H1 (cell line): ENCODE measurements at regions not wholly inside any gene's neighbourhood (a gene's known extent, or its start where the extent isn't known, plus 50 kb on each side); places are given as distances from the start of the nearest gene placed in this dataset.

Experiments
- CTCF ChIA-PET: fragments of 300-600 bp; sonication (Branson Sonifier 250); formaldehyde crosslinking; loops from one replicate; lab custom pipeline; 2021; ENCODE audit not compliant: partially characterized antibody; lab: Charles Lee
- POLR2A ChIA-PET: fragments of 300-600 bp; sonication (Branson Sonifier 250); formaldehyde crosslinking; loops from one replicate; lab custom pipeline; 2021; ENCODE audit warnings: inconsistent platforms; ENCODE audit not compliant: partially characterized antibody; lab: Charles Lee
- DNase-seq, 2 experiments: peaks; one replicate each; pipeline versions ENCODE4 v3.0.0 to v3.0.0-alpha.2; 2010 to 2022; ENCODE audit warnings: low spot score in 2 of 2, low read depth in 1 of 2, mixed read lengths in 1 of 2
- FAIRE-seq: peaks from 2 replicates; lab custom pipeline; 2011; peaks lifted over from hg19 to GRCh38; lab: Jason Lieb, UNC
- H2AFZ ChIP-seq: 2 replicates; pipeline ENCODE4 v1.8.1; 2012; ENCODE audit warnings: low read length, inconsistent platforms
- H2AK5ac ChIP-seq: 2 replicates; pipeline ENCODE4 v1.6.1; 2013; ENCODE audit warnings: low read depth, low read length
- H2BK120ac ChIP-seq: replicated peaks from 2 replicates; pipeline ENCODE3; 2013; ENCODE audit warnings: low read depth, low read length, inconsistent platforms
- H2BK12ac ChIP-seq: 2 replicates; pipeline ENCODE4 v1.6.1; 2013; ENCODE audit warnings: low read depth, low read length
- H2BK15ac ChIP-seq: 2 replicates; pipeline ENCODE4 v1.6.1; 2013; ENCODE audit warnings: low read length
- H2BK20ac ChIP-seq: 2 replicates; pipeline ENCODE4 v1.6.1; 2013; ENCODE audit warnings: low read length
- H2BK5ac ChIP-seq: 2 replicates; pipeline ENCODE4 v1.6.1; 2013; ENCODE audit warnings: low read depth, low read length
- H3K14ac ChIP-seq: 2 replicates; pipeline ENCODE4 v1.6.1; 2013; ENCODE audit warnings: inconsistent platforms; ENCODE audit not compliant: insufficient read length
- H3K18ac ChIP-seq: 2 replicates; pipeline ENCODE4 v1.6.1; 2013; ENCODE audit warnings: low read length; ENCODE audit errors: extremely low read depth
- H3K23ac ChIP-seq: 2 replicates; pipeline ENCODE4 v1.6.1; 2013; ENCODE audit warnings: inconsistent platforms; ENCODE audit not compliant: insufficient read length
- H3K23me2 ChIP-seq: 2 replicates; pipeline ENCODE4 v1.6.1; 2013; ENCODE audit warnings: low read depth, low read length
- H3K27ac ChIP-seq: 2 replicates; pipeline ENCODE4 v1.6.1; 2011; ENCODE audit warnings: low read depth, low read length, inconsistent platforms
- H3K27me3 ChIP-seq, 4 experiments: replicated peaks in 1 of 4; 1 replicate in 1 of 4; 2 replicates in 3 of 4; pipeline versions ENCODE4 v1.6.1 to v1.8.1; 2011 to 2013; ENCODE audit warnings: low read length in 3 of 4, mild to moderate bottlenecking in 3 of 4, inconsistent platforms in 2 of 4, mixed read lengths in 2 of 4, moderate library complexity in 1 of 4; ENCODE audit not compliant: control insufficient read depth in 3 of 4, insufficient read depth in 3 of 4; ENCODE audit errors: extremely low read depth in 1 of 4
- H3K36me3 ChIP-seq, 4 experiments: 2 replicates each; pipeline versions ENCODE4 v1.6.1 to v1.8.1; 2011 to 2013; ENCODE audit warnings: mild to moderate bottlenecking in 4 of 4, low read length in 3 of 4, moderate library complexity in 2 of 4, control low read depth in 1 of 4, inconsistent platforms in 1 of 4; ENCODE audit not compliant: insufficient read depth in 4 of 4, control insufficient read depth in 2 of 4
- H3K4ac ChIP-seq: replicated peaks from 2 replicates; pipeline ENCODE3; 2013; ENCODE audit warnings: low read length, low read depth, mixed read lengths, inconsistent platforms; ENCODE audit not compliant: insufficient read length
- H3K4me1 ChIP-seq, 4 experiments: replicated peaks in 1 of 4; 1 replicate in 1 of 4; 2 replicates in 3 of 4; pipeline versions ENCODE4 v1.6.1 to v1.8.1; 2011 to 2013; ENCODE audit warnings: low read length in 3 of 4, inconsistent platforms in 2 of 4, mixed read lengths in 1 of 4; ENCODE audit not compliant: insufficient read depth in 4 of 4, control insufficient read depth in 3 of 4
- H3K4me2 ChIP-seq, 2 experiments: 2 replicates each; pipeline versions ENCODE4 v1.6.1 to v1.8.1; 2011 to 2013; ENCODE audit warnings: low read depth in 2 of 2, low read length in 2 of 2, control low read depth in 1 of 2, inconsistent platforms in 1 of 2, mild to moderate bottlenecking in 1 of 2; ENCODE audit not compliant: insufficient read depth in 1 of 2
- H3K4me3 ChIP-seq, 4 experiments: fragments of 200-600, 300-600 bp in 1 of 4; sonication (generic), shearing (Covaris generic), sonication (Bioruptor Twin) in 1 of 4; 2 replicates each; pipeline versions ENCODE4 v1.5.1 to v1.8.1; 2011 to 2016; ENCODE audit warnings: low read length in 4 of 4, low read depth in 3 of 4, control low read depth in 2 of 4, inconsistent platforms in 2 of 4, mild to moderate bottlenecking in 2 of 4, mixed read lengths in 1 of 4, moderate library complexity in 1 of 4; ENCODE audit not compliant: insufficient read depth in 2 of 4; ENCODE audit errors: extremely low read depth in 1 of 4
- H3K56ac ChIP-seq: replicated peaks from 2 replicates; pipeline ENCODE3; 2013; ENCODE audit warnings: low read depth, mild to moderate bottlenecking, mixed read lengths, low read length, inconsistent platforms; ENCODE audit not compliant: insufficient read length
- H3K79me1 ChIP-seq: 2 replicates; pipeline ENCODE4 v1.6.1; 2013; ENCODE audit warnings: low read depth, low read length, control low read depth
- H3K79me2 ChIP-seq, 2 experiments: 2 replicates each; pipeline versions ENCODE4 v1.6.1 to v1.8.1; 2012 to 2013; ENCODE audit warnings: low read length in 2 of 2, mild to moderate bottlenecking in 2 of 2, inconsistent platforms in 1 of 2; ENCODE audit not compliant: insufficient read depth in 2 of 2, control insufficient read depth in 1 of 2
- H3K9ac ChIP-seq, 4 experiments: replicated peaks in 1 of 4; 1 replicate in 1 of 4; 2 replicates in 3 of 4; pipeline versions ENCODE4 v1.6.1 to v1.8.1; 2011 to 2013; ENCODE audit warnings: low read depth in 3 of 4, low read length in 3 of 4, control low read depth in 2 of 4, mild to moderate bottlenecking in 2 of 4, moderate library complexity in 2 of 4, inconsistent platforms in 1 of 4; ENCODE audit errors: extremely low read depth in 1 of 4
- H3K9me3 ChIP-seq, 2 experiments: 2 replicates each; pipeline versions ENCODE4 v1.6.1 to v1.8.1; 2012 to 2013; ENCODE audit warnings: mild to moderate bottlenecking in 2 of 2, moderate library complexity in 2 of 2, control low read depth in 1 of 2, inconsistent platforms in 1 of 2, low read depth in 1 of 2, low read length in 1 of 2, mixed read lengths in 1 of 2; ENCODE audit not compliant: insufficient read depth in 2 of 2
- H4K20me1 ChIP-seq, 2 experiments: replicated peaks in 1 of 2; 2 replicates each; pipeline versions ENCODE3 to v1.8.1; 2011 to 2013; ENCODE audit warnings: inconsistent platforms in 2 of 2, low read length in 2 of 2, mild to moderate bottlenecking in 1 of 2; ENCODE audit not compliant: insufficient read depth in 2 of 2, control insufficient read depth in 1 of 2
- H4K5ac ChIP-seq: 2 replicates; pipeline ENCODE4 v1.6.1; 2013; ENCODE audit warnings: low read length, low read depth, mixed read lengths, inconsistent platforms; ENCODE audit not compliant: insufficient read length
- H4K8ac ChIP-seq: 2 replicates; pipeline ENCODE4 v1.8.0; 2013; ENCODE audit warnings: mild to moderate bottlenecking, moderate library complexity, low read length, inconsistent platforms; ENCODE audit not compliant: insufficient read depth; ENCODE audit errors: extremely low read depth
- H4K91ac ChIP-seq: replicated peaks from 2 replicates; pipeline ENCODE3; 2013; ENCODE audit warnings: low read length, mixed read lengths, inconsistent platforms; ENCODE audit not compliant: insufficient read length
- CBX5 ChIP-seq: fragments of 300-800, 300-1000 bp; sonication (generic); IDR thresholded peaks from 2 replicates; pipeline ENCODE4 v1.7.1; 2016; ENCODE audit warnings: antibody characterized with exemption, low read length, low read depth
- CEBPB ChIP-seq: IDR thresholded peaks from 2 replicates; pipeline ENCODE4 v1.6.1; 2012; ENCODE audit warnings: low read depth, low read length
- CHD1 ChIP-seq: IDR thresholded peaks from 2 replicates; pipeline ENCODE4 v1.6.1; 2012; ENCODE audit warnings: low read depth, low read length, improper control_type of control experiment
- EP300 ChIP-seq, 2 experiments: IDR thresholded peaks; 1 replicate in 1 of 2; 2 replicates in 1 of 2; pipeline ENCODE4 v1.6.1; 2011 to 2012; ENCODE audit warnings: low read depth in 2 of 2, low read length in 2 of 2, mild to moderate bottlenecking in 2 of 2, borderline replicate concordance in 1 of 2, inconsistent platforms in 1 of 2, moderate library complexity in 1 of 2
- EZH2 ChIP-seq: fragments of 200-600 bp; sonication (generic); IDR thresholded peaks from 2 replicates; pipeline ENCODE4 v1.7.1; 2012; ENCODE audit warnings: low read depth, mild to moderate bottlenecking, moderate library complexity, low read length, inconsistent platforms; ENCODE audit not compliant: severe bottlenecking
- GABPA ChIP-seq: IDR thresholded peaks from 2 replicates; pipeline ENCODE4 v1.6.1; 2011; ENCODE audit warnings: mild to moderate bottlenecking, low read length, moderate library complexity, borderline replicate concordance; ENCODE audit not compliant: insufficient read depth
- KDM4A ChIP-seq: IDR thresholded peaks from one replicate; pipeline ENCODE4 v1.7.1; 2012; ENCODE audit warnings: low read depth, mild to moderate bottlenecking, moderate library complexity, low read length, inconsistent platforms; ENCODE audit not compliant: severe bottlenecking
- NRF1 ChIP-seq: IDR thresholded peaks from 2 replicates; pipeline ENCODE4 v1.6.1; 2011; ENCODE audit warnings: mild to moderate bottlenecking, low read depth, low read length, improper control_type of control experiment
- PHF8 ChIP-seq: fragments of 200-600 bp; sonication (generic); conservative IDR thresholded peaks from 2 replicates; pipeline ENCODE4 v1.7.1; 2012; ENCODE audit warnings: low read depth, mild to moderate bottlenecking, inconsistent platforms, low read length, moderate library complexity
- POLR2A ChIP-seq, 2 experiments: IDR thresholded peaks; 1 replicate in 1 of 2; 2 replicates in 1 of 2; pipeline ENCODE4 v1.6.1; 2011; ENCODE audit warnings: low read depth in 2 of 2, low read length in 2 of 2, mild to moderate bottlenecking in 2 of 2; ENCODE audit errors: control extremely low read depth in 1 of 2
- POU5F1 ChIP-seq: IDR thresholded peaks from 2 replicates; pipeline ENCODE4 v1.6.1; 2011; ENCODE audit warnings: low read depth, mild to moderate bottlenecking, low read length, moderate library complexity
- RAD21 ChIP-seq, 2 experiments: IDR thresholded peaks in 1 of 2; conservative IDR thresholded peaks in 1 of 2; 2 replicates each; pipeline ENCODE4 v1.6.1; 2011; ENCODE audit warnings: low read depth in 2 of 2, low read length in 2 of 2, improper control_type of control experiment in 1 of 2, inconsistent platforms in 1 of 2, mild to moderate bottlenecking in 1 of 2, moderate library complexity in 1 of 2
- SAP30 ChIP-seq: fragments of 300-600 bp; sonication (generic); IDR thresholded peaks from 2 replicates; pipeline ENCODE4 v1.7.1; 2012; ENCODE audit warnings: low read length, moderate library complexity, mild to moderate bottlenecking, inconsistent platforms; ENCODE audit not compliant: insufficient read depth, insufficient replicate concordance
- SP1 ChIP-seq: IDR thresholded peaks from 2 replicates; pipeline ENCODE4 v1.6.1; 2011; ENCODE audit warnings: low read depth, low read length
- SP2 ChIP-seq: IDR thresholded peaks from 2 replicates; pipeline ENCODE4 v1.6.1; 2012; ENCODE audit warnings: mild to moderate bottlenecking, low read length, inconsistent platforms
- SP4 ChIP-seq: IDR thresholded peaks from 2 replicates; pipeline ENCODE4 v1.6.1; 2012; ENCODE audit warnings: low read length, inconsistent platforms
- TCF12 ChIP-seq: IDR thresholded peaks from 2 replicates; pipeline ENCODE4 v1.6.1; 2011; ENCODE audit warnings: low read depth, mild to moderate bottlenecking, low read length

DNA sequence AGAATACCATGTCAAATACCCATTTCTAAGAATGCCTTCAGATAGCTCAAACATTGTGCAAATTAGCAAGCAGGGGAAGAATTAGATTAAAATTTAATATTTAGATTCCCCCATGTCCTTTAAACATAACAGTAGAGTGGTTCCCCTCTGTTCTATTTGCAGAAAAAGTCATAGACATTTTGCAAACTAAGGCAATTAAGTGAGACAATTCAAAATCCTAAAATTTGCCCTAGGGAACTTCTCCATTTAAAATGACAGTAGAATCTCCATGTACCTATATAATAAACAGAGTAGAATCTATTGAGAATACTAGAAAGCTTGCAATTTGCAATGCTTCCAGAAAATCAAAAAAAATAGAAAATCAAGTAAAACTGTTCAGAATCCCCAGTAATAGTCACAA lies 340.6 kb downstream of the TBL1XR1 start:
- Histone ChIP-seq H2BK120ac (no peak overlapping the region), H3K4me1 (no peaks in the 10 kb centered on the region), H2BK15ac (no peak overlapping the region), H3K23ac (no peak overlapping the region), H2BK5ac (no peak overlapping the region), H3K9ac (no peak overlapping the region), H3K4me2 (no peak overlapping the region), H3K4ac (no peak overlapping the region), H3K9me3 (peaks cover 4 to 6% of the 10 kb centered on the region in 2 experiments; a peak in 2 of 4 replicates), H3K56ac (no peak overlapping the region), H3K36me3 (no peaks in the 10 kb centered on the region), H2AK5ac (no peak overlapping the region), H3K79me1 (no peaks in the 10 kb centered on the region), H2BK12ac (no peak overlapping the region), H3K27me3 (no peaks in the 10 kb centered on the region), H3K4me3 (no peak overlapping the region), H3K27ac (no peak overlapping the region), H4K5ac (no peak overlapping the region), H4K20me1 (no peaks in the 10 kb centered on the region), H4K91ac (no peak overlapping the region), H3K14ac (no peak overlapping the region), H4K8ac (no peak overlapping the region), H2AFZ (no peak overlapping the region), H3K18ac (no peak overlapping the region), H3K79me2 (no peaks in the 10 kb centered on the region), H2BK20ac (no peak overlapping the region), H3K23me2 (no peaks in the 10 kb centered on the region)
- DNase-seq: no peak
- ChIA-PET POLR2A (no interaction called here), CTCF (interaction anchor here (2.1 kb wide), 1 partner anchor 16 kb away, joined by 11 read pairs; no protein-coding TSS in a partner anchor)
- FAIRE-seq: no peak
- TF ChIP-seq CHD1: no peak
- no peak for TF ChIP-seq CEBPB
- no peak for TF ChIP-seq EP300 (IDR thresholded peaks at IDR 0.05; ENCODE audit: borderline replicate concordance in 1 of 2, low read depth in 2 of 2, low read length in 2 of 2)
- TF ChIP-seq SAP30: no peak
- TF ChIP-seq TCF12: no peak
- TF ChIP-seq SP2: no peak
- no peak for TF ChIP-seq EZH2
- no peak for TF ChIP-seq PHF8
- no peak for TF ChIP-seq POU5F1
- no peak for TF ChIP-seq RAD21 (IDR thresholded peaks at IDR 0.05 in 1 of 2, conservative IDR thresholded peaks at IDR 0.05 in 1 of 2; ENCODE audit: low read depth in 2 of 2, low read length in 2 of 2)
- TF ChIP-seq NRF1: no peak
- no peak for TF ChIP-seq SP1
- TF ChIP-seq SP4: no peak
- TF ChIP-seq POLR2A (IDR thresholded peaks at IDR 0.05; ENCODE audit: control extremely low read depth in 1 of 2, low read depth in 2 of 2, low read length in 2 of 2): no peak
- TF ChIP-seq KDM4A: no peak
- no peak for TF ChIP-seq CBX5
- no peak for TF ChIP-seq GABPA
